ENCODE measurements at regions not wholly inside any gene's neighbourhood (a gene's known extent, or its start where the extent isn't known, plus 50 kb on each side); places are given as distances from the start of the nearest gene placed in this dataset.
"Not testable (repeated sequence)": the region's sequence is repeated elsewhere in the genome, so short reads cannot be mapped to it uniquely, and the experiment has no call there.

GRCh38 chr11:24163841-24164240 is 333.0 kb upstream of the LUZP2 start:
- no peak overlapping the region for H3K27ac ChIP-seq
- TF ChIP-seq CTCF (IDR thresholded peaks at IDR 0.05) (no peak), ZFX (IDR thresholded peaks at IDR 0.05; ENCODE audit: borderline replicate concordance) (no peak)

GRCh38 chr11:24171869-24172268 is 325.0 kb upstream of the LUZP2 start:
- H3K27ac ChIP-seq, result no peak overlapping the region
- TF ChIP-seq ZFX (IDR thresholded peaks at IDR 0.05; ENCODE audit: borderline replicate concordance) (no peak), CTCF (IDR thresholded peaks at IDR 0.05) (no peak)

- no peak overlapping the region for H3K27ac ChIP-seq
- TF ChIP-seq CTCF (IDR thresholded peaks at IDR 0.05) (no peak), ZFX (IDR thresholded peaks at IDR 0.05; ENCODE audit: borderline replicate concordance) (no peak)
These were observed 315.3 kb upstream of the LUZP2 start for GRCh38 chr11:24181395-24182047.

- not testable (repeated sequence) for H3K27ac ChIP-seq
These were observed 311.3 kb upstream of the LUZP2 start for GRCh38 chr11:24185535-24185934.

GRCh38 chr11:24196733-24197132 is 300.1 kb upstream of the LUZP2 start:
- H3K27ac ChIP-seq, result no peak overlapping the region
- TF ChIP-seq CTCF (IDR thresholded peaks at IDR 0.05), result no peak
- TF ChIP-seq ZFX (IDR thresholded peaks at IDR 0.05; ENCODE audit: borderline replicate concordance), result no peak

- TF ChIP-seq ZFX (IDR thresholded peaks at IDR 0.05; ENCODE audit: borderline replicate concordance), result no peak
- TF ChIP-seq CTCF (IDR thresholded peaks at IDR 0.05), result no peak
- no peak overlapping the region for H3K27ac ChIP-seq
These were observed 298.4 kb upstream of the LUZP2 start for GRCh38 chr11:24198481-24198880.

- no peak for TF ChIP-seq ZFX (IDR thresholded peaks at IDR 0.05; ENCODE audit: borderline replicate concordance)
- no peak for TF ChIP-seq CTCF (IDR thresholded peaks at IDR 0.05)
- H3K27ac ChIP-seq, result no peak overlapping the region
These were observed 297.4 kb upstream of the LUZP2 start for GRCh38 chr11:24199461-24199860.

GRCh38 chr11:24206030-24206429 is 290.8 kb upstream of the LUZP2 start:
- no peak overlapping the region for H3K27ac ChIP-seq
- TF ChIP-seq CTCF (IDR thresholded peaks at IDR 0.05), result no peak
